Panc1 (cell line): ENCODE measurements at regions not wholly inside any gene's neighbourhood (a gene's known extent, or its start where the extent isn't known, plus 50 kb on each side); places are given as distances from the start of the nearest gene placed in this dataset.

Experiments
- ATAC-seq: fragments of 200-7000 bp; cut with Tn5 transposase; 2 replicates; pipeline ENCODE4 v1.9.1; 2020; ENCODE audit warnings: mild to moderate bottlenecking, moderate library complexity
- BruUV-seq: library from RNA; stranded (reverse); fragments of 400-500 nt; replicated peaks from 2 replicates; lab custom pipeline; 2021; lab: Mats Ljungman, UMichigan
- CTCF ChIA-PET: fragments of 300-600 bp; sonication (Branson Sonifier 250); formaldehyde crosslinking; loops from one replicate; lab custom pipeline; 2022; ENCODE audit warnings: antibody characterized with exemption; lab: Charles Lee
- POLR2A ChIA-PET: fragments of 300-600 bp; sonication (Branson Sonifier 250); formaldehyde crosslinking; loops from one replicate; lab custom pipeline; 2022; ENCODE audit warnings: antibody characterized with exemption; lab: Charles Lee
- DNase-seq: peaks from one replicate; pipeline ENCODE4 v3.0.0-alpha.2; 2010; ENCODE audit warnings: low read depth, low spot score
- H3K27ac ChIP-seq: 2 replicates; pipeline ENCODE4 v1.5.1; 2011; ENCODE audit warnings: mild to moderate bottlenecking, low read length, inconsistent platforms
- H3K27me3 ChIP-seq: fragments of 200-500 bp; sonication (Bioruptor generic); 2 replicates; pipeline ENCODE4 v1.6.0; 2014; ENCODE audit warnings: low read length, inconsistent platforms; ENCODE audit not compliant: control insufficient read depth, insufficient read depth
- H3K36me3 ChIP-seq: fragments of 200-500 bp; sonication (Bioruptor generic); 2 replicates; pipeline ENCODE4 v1.5.1; 2014; ENCODE audit warnings: inconsistent platforms, mild to moderate bottlenecking, low read length, moderate library complexity; ENCODE audit not compliant: control insufficient read depth, insufficient read depth
- H3K4me1 ChIP-seq: 2 replicates; pipeline ENCODE4 v1.5.1; 2011; ENCODE audit warnings: inconsistent platforms, mild to moderate bottlenecking, low read length, moderate library complexity; ENCODE audit not compliant: control insufficient read depth, insufficient read depth
- H3K4me3 ChIP-seq, 2 experiments: 2 replicates each; pipeline ENCODE4 v1.5.1; 2011 to 2012; ENCODE audit warnings: low read depth in 2 of 2, low read length in 2 of 2, mild to moderate bottlenecking in 2 of 2, inconsistent platforms in 1 of 2, moderate library complexity in 1 of 2
- H3K9me3 ChIP-seq: fragments of 200-500 bp; sonication (Bioruptor generic); 2 replicates; pipeline ENCODE4 v1.5.1; 2014; ENCODE audit warnings: low read depth, mild to moderate bottlenecking, inconsistent platforms, low read length, moderate library complexity; ENCODE audit not compliant: control insufficient read depth, insufficient read depth
- POLR2AphosphoS5 ChIP-seq: IDR thresholded peaks from 2 replicates; pipeline ENCODE4 v1.6.1; 2012; ENCODE audit warnings: mild to moderate bottlenecking, low read depth, low read length, moderate library complexity
- SIN3A ChIP-seq: IDR thresholded peaks from 2 replicates; pipeline ENCODE4 v1.6.1; 2012; ENCODE audit warnings: low read depth, mild to moderate bottlenecking, low read length, moderate library complexity, borderline replicate concordance; ENCODE audit not compliant: insufficient read depth
- TCF7L2 ChIP-seq: IDR thresholded peaks from 2 replicates; pipeline ENCODE4 v1.6.1; 2011; ENCODE audit warnings: mild to moderate bottlenecking, low read depth, low read length, inconsistent platforms
- in situ Hi-C: cut with HindIII; loops from 2 replicates; pipeline ENCODE4 v1.10.0; 2016; ENCODE audit warnings: low sequenced_read_pairs, low pct_unique_long_range_greater_than_20kb
- intact Hi-C: fragments of 100-400 bp; cut with micrococcal nuclease; formaldehyde crosslinking; loops from one replicate; pipeline ENCODE4 v1.10.0; 2022; ENCODE audit not compliant: unreplicated experiment
- TF ChIP-seq, protein P1 (sequence below), 2 experiments: IDR thresholded peaks; 2 replicates each; pipeline ENCODE4 v1.6.1; 2011 to 2012; ENCODE audit warnings: low read depth in 2 of 2, control low read depth in 1 of 2, low read length in 1 of 2, mild to moderate bottlenecking in 1 of 2, moderate library complexity in 1 of 2; ENCODE audit not compliant: insufficient read depth in 1 of 2
- TF ChIP-seq, protein P2 (sequence below): fragments of 450-650 bp; IDR thresholded peaks from 2 replicates; pipeline ENCODE4 v1.5.1; 2017; ENCODE audit warnings: mild to moderate bottlenecking

- in situ Hi-C loops: no loop called here
- intact Hi-C loops: no loop called here
- no TSS peak for BruUV-seq
Observed at GRCh38 chr7:77476871-77477270, 60.2 kb upstream of the PTPN12 start.

DNA sequence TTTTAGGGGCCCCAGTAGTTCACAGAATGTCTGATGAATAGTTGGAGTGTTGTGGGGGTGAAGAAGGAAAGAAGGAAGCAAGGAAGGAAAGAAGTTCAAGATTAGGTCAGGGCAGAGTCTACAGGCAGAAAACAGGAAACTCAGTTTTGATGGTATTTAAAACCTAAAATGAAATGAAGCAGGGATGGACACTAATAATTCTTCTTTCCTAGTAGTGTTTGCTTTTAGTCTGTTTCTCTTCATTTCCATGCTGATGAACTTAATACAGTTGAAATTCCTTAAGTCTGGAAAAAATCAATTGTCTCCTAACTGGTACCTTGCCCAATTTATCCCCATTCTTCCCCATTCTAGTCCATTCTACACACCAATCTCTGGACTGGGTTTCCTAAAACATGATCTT lies 59.0 kb upstream of the GSAP start:
- no TSS peak for BruUV-seq
- no peak for TF ChIP-seq SIN3A
- no peak for TF ChIP-seq TCF7L2
- TF ChIP-seq, protein P1, sequence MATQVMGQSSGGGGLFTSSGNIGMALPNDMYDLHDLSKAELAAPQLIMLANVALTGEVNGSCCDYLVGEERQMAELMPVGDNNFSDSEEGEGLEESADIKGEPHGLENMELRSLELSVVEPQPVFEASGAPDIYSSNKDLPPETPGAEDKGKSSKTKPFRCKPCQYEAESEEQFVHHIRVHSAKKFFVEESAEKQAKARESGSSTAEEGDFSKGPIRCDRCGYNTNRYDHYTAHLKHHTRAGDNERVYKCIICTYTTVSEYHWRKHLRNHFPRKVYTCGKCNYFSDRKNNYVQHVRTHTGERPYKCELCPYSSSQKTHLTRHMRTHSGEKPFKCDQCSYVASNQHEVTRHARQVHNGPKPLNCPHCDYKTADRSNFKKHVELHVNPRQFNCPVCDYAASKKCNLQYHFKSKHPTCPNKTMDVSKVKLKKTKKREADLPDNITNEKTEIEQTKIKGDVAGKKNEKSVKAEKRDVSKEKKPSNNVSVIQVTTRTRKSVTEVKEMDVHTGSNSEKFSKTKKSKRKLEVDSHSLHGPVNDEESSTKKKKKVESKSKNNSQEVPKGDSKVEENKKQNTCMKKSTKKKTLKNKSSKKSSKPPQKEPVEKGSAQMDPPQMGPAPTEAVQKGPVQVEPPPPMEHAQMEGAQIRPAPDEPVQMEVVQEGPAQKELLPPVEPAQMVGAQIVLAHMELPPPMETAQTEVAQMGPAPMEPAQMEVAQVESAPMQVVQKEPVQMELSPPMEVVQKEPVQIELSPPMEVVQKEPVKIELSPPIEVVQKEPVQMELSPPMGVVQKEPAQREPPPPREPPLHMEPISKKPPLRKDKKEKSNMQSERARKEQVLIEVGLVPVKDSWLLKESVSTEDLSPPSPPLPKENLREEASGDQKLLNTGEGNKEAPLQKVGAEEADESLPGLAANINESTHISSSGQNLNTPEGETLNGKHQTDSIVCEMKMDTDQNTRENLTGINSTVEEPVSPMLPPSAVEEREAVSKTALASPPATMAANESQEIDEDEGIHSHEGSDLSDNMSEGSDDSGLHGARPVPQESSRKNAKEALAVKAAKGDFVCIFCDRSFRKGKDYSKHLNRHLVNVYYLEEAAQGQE (IDR thresholded peaks at IDR 0.05; ENCODE audit: insufficient read depth in 1 of 2, low read depth in 2 of 2, low read length in 1 of 2): no peak
- TF ChIP-seq POLR2AphosphoS5: no peak
- TF ChIP-seq, protein P2, sequence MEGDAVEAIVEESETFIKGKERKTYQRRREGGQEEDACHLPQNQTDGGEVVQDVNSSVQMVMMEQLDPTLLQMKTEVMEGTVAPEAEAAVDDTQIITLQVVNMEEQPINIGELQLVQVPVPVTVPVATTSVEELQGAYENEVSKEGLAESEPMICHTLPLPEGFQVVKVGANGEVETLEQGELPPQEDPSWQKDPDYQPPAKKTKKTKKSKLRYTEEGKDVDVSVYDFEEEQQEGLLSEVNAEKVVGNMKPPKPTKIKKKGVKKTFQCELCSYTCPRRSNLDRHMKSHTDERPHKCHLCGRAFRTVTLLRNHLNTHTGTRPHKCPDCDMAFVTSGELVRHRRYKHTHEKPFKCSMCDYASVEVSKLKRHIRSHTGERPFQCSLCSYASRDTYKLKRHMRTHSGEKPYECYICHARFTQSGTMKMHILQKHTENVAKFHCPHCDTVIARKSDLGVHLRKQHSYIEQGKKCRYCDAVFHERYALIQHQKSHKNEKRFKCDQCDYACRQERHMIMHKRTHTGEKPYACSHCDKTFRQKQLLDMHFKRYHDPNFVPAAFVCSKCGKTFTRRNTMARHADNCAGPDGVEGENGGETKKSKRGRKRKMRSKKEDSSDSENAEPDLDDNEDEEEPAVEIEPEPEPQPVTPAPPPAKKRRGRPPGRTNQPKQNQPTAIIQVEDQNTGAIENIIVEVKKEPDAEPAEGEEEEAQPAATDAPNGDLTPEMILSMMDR: no peak

More at GRCh38 chr7:77476871-77477270, 60.2 kb upstream of the PTPN12 start:
- TF ChIP-seq POLR2AphosphoS5 (no peak), TCF7L2 (no peak), SIN3A (no peak)
- TF ChIP-seq, protein P1 (IDR thresholded peaks at IDR 0.05; ENCODE audit: insufficient read depth in 1 of 2, low read depth in 2 of 2, low read length in 1 of 2): no peak
- TF ChIP-seq, protein P2: no peak
- Histone ChIP-seq H3K4me3 (no peak overlapping the region), H3K9me3 (no peaks in the 10 kb centered on the region), H3K4me1 (no peaks in the 10 kb centered on the region), H3K36me3 (no peaks in the 10 kb centered on the region), H3K27me3 (no peaks in the 10 kb centered on the region; the same call in 1 of the 2 replicates), H3K27ac (no peak overlapping the region)
- POLR2A ChIA-PET: no interaction called here
- CTCF ChIA-PET: no interaction called here
- DNase-seq (no peak), ATAC-seq (no peak)

More for the DNA sequence above, 59.0 kb upstream of the GSAP start:
- ATAC-seq (no peak), DNase-seq (no peak)
- no peak overlapping the region for H3K4me3 ChIP-seq
- H3K4me1 ChIP-seq: no peaks in the 10 kb centered on the region
- no peaks in the 10 kb centered on the region for H3K9me3 ChIP-seq
- intact Hi-C loops: no loop called here
- CTCF ChIA-PET: no interaction called here
- in situ Hi-C loops: no loop called here
- POLR2A ChIA-PET: no interaction called here
- no peaks in the 10 kb centered on the region for H3K36me3 ChIP-seq
- no peak overlapping the region for H3K27ac ChIP-seq
- H3K27me3 ChIP-seq: no peaks in the 10 kb centered on the region; the same call in 1 of the 2 replicates
